H7 (cell line): ENCODE measurements at regions not wholly inside any gene's neighbourhood (a gene's known extent, or its start where the extent isn't known, plus 50 kb on each side); places are given as distances from the start of the nearest gene placed in this dataset.
A peak's percentile ranks its signal among the peaks of the same experiment; 100 is the strongest.

Experiments used
- DNase-seq: peaks from one replicate; pipeline ENCODE4 v3.0.0; 2012
- H3K27me3 ChIP-seq: 2 replicates; pipeline ENCODE4 v1.6.0; 2011; ENCODE audit warnings: mild to moderate bottlenecking, low read length; ENCODE audit not compliant: control insufficient read depth, insufficient read depth
- H3K36me3 ChIP-seq: replicated peaks from 2 replicates; pipeline ENCODE4 v1.5.1; 2011; ENCODE audit warnings: low read length; ENCODE audit not compliant: control insufficient read depth, insufficient read depth
- H3K4me3 ChIP-seq: 2 replicates; pipeline ENCODE4 v1.5.1; 2011; ENCODE audit warnings: low read depth, mild to moderate bottlenecking, control low read depth, low read length, moderate library complexity; ENCODE audit not compliant: insufficient read depth

DNA sequence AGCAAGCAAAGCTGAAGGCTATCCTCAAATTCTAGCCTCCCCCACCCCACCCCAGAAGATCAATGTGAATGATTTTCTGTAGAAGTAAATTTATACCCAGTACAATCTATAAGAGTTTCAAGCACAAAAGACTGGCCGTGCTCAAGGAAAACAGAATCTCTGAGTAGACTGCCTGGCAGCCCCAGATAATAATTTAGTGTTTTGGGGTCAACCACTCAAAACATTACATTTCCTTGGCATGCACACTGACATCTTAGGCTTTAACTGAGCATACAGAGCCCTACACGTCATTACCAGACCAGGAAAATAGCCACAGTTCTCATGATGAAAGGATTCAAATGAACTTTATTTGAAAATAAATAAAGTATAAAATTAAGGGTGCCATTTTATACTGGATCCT lies 376.5 kb downstream of the TBL1XR1 start:
- Histone ChIP-seq H3K4me3 (no peak overlapping the region), H3K27me3 (no peaks in the 10 kb centered on the region), H3K36me3 (no peaks in the 10 kb centered on the region)
- no peak for DNase-seq

- H3K4me3 ChIP-seq: no peak overlapping the region
- DNase-seq: no peak
- H3K27me3 ChIP-seq: no peaks in the 10 kb centered on the region
- no peaks in the 10 kb centered on the region for H3K36me3 ChIP-seq
Observed at GRCh38 chr3:176816937-176817336, 380.3 kb downstream of the TBL1XR1 start.

DNA sequence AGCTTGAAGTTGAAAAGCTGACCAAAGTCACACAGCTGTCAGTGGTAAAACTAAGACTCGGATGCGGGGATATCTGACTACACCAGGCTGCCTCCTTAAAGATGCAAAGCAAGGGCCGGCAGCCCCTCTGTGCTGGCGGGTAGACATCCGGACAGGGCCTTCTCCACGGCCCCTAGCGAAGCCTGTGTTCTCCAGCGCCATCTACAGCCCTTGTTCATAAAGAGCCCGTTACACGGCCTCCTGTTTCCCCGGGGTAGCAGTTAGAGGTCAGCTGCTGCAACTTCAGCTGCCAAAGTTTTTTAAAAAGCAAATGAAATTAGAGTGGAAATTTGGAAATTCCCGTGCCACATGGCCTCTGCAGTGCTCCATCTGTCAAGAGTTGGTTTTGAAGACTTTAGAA lies 383.0 kb downstream of the TBL1XR1 start:
- no peak overlapping the region for H3K4me3 ChIP-seq
- DNase-seq: peak; percentile 80
- no peaks in the 10 kb centered on the region for H3K27me3 ChIP-seq
- no peaks in the 10 kb centered on the region for H3K36me3 ChIP-seq

GRCh38 chr3:176807938-176808337 lies 389.3 kb downstream of the TBL1XR1 start:
- H3K36me3 ChIP-seq: no peaks in the 10 kb centered on the region
- no peaks in the 10 kb centered on the region for H3K27me3 ChIP-seq
- DNase-seq: no peak
- no peak overlapping the region for H3K4me3 ChIP-seq

DNA sequence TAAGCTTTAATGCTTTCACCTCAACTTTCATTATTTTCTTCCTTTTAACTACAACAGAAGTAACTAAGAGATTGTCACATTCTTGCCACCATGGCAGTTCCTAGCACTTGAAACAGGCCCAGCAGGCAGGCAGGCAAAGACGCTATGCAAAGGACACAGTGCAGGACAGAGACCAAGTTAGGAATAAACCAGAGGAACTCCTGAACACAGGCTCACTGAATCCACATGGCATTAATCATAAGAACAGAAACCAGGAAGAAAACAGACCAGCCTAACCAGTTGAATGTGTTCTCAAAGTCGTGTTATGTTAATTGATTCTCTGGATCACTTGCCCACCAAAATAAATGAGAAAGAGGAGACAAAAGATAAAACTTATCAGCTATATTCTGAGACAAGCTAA lies 397.6 kb downstream of the TBL1XR1 start:
- Histone ChIP-seq H3K4me3 (no peak overlapping the region), H3K36me3 (no peaks in the 10 kb centered on the region), H3K27me3 (no peaks in the 10 kb centered on the region)
- DNase-seq: no peak

- no peak for DNase-seq
- H3K27me3 ChIP-seq: no peaks in the 10 kb centered on the region
- no peak overlapping the region for H3K4me3 ChIP-seq
- H3K36me3 ChIP-seq: no peaks in the 10 kb centered on the region
Observed at GRCh38 chr3:176798680-176799079, 398.6 kb downstream of the TBL1XR1 start.

- H3K36me3 ChIP-seq: no peaks in the 10 kb centered on the region
- DNase-seq: no peak
- no peak overlapping the region for H3K4me3 ChIP-seq
- H3K27me3 ChIP-seq: no peaks in the 10 kb centered on the region
Observed at GRCh38 chr3:176796371-176796770, 400.9 kb downstream of the TBL1XR1 start.

- Histone ChIP-seq H3K4me3 (no peak overlapping the region), H3K36me3 (no peaks in the 10 kb centered on the region), H3K27me3 (no peaks in the 10 kb centered on the region)
- no peak for DNase-seq
Observed at GRCh38 chr3:176795891-176796290, 401.4 kb downstream of the TBL1XR1 start.

DNA sequence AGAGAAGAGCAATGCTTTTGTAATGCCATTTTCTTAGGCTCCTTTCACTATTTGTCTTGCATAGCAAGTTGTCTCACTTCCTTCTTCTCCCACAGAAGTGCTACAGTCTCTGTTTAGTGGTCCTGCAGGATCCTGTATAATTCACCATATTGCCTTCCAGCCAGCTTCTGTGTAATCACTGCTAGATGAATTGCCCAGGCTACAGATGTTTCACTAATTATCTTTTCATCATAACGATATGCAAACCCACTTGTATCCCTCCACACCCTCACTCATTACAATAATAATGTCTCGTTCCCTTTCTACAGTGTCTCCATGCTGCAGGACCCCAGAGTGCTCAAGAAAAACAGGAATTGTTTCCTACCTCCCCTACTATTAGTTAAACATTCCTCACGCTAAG lies 402.9 kb downstream of the TBL1XR1 start:
- DNase-seq: no peak
- H3K4me3 ChIP-seq: no peak overlapping the region
- H3K27me3 ChIP-seq: no peaks in the 10 kb centered on the region
- H3K36me3 ChIP-seq: no peaks in the 10 kb centered on the region

GRCh38 chr3:176789947-176790346 lies 407.3 kb downstream of the TBL1XR1 start:
- Histone ChIP-seq H3K27me3 (no peaks in the 10 kb centered on the region), H3K36me3 (no peaks in the 10 kb centered on the region), H3K4me3 (no peak overlapping the region)
- no peak for DNase-seq

GRCh38 chr3:176789281-176789705 lies 408.0 kb downstream of the TBL1XR1 start:
- H3K27me3 ChIP-seq: no peaks in the 10 kb centered on the region
- no peaks in the 10 kb centered on the region for H3K36me3 ChIP-seq
- DNase-seq: no peak
- no peak overlapping the region for H3K4me3 ChIP-seq

GRCh38 chr3:176787506-176787905 lies 409.8 kb downstream of the TBL1XR1 start:
- Histone ChIP-seq H3K4me3 (no peak overlapping the region), H3K27me3 (no peaks in the 10 kb centered on the region), H3K36me3 (no peaks in the 10 kb centered on the region)
- no peak for DNase-seq

DNA sequence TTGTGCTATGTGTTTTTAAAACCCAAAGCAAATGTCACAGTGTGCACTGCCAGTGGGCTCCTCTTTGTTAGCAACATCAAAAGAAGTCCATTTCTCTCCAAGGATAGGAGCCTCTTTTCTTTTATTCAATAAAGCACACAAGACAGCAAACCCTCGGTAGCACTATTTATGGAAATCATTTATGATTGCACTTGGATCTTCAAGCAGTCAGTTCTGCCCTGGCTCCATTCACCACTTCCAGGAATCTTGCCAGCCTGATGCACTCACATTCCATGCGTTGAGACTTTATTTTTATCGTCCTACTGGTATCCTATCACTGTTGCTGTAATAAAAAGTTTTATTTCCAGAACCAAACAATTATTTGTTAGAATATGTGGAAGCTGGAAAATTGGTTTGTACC lies 412.1 kb downstream of the TBL1XR1 start:
- H3K36me3 ChIP-seq: no peaks in the 10 kb centered on the region
- no peaks in the 10 kb centered on the region for H3K27me3 ChIP-seq
- no peak overlapping the region for H3K4me3 ChIP-seq
- DNase-seq: no peak

DNA sequence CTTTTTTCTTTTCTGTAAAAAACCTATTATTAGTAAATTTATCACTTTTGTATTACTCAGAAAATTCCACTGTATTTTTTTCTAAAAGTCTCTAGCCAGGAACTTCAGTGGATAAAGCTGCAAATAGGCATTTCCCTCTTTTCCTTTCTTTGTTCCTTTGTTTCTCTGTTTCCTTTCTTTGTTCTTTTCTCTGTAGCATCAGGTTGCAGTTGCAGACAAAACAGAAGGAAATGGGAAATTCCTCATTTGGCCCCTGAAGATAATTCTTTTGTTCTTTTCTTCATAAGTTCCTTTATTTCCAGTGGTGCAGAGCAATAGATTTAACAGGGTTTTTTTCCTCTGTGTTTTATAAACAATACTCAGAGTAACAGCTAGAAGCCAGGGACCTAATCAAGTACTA lies 416.5 kb downstream of the TBL1XR1 start:
- Histone ChIP-seq H3K27me3 (no peaks in the 10 kb centered on the region), H3K4me3 (no peak overlapping the region), H3K36me3 (no peaks in the 10 kb centered on the region)
- DNase-seq: peak; percentile 8

DNA sequence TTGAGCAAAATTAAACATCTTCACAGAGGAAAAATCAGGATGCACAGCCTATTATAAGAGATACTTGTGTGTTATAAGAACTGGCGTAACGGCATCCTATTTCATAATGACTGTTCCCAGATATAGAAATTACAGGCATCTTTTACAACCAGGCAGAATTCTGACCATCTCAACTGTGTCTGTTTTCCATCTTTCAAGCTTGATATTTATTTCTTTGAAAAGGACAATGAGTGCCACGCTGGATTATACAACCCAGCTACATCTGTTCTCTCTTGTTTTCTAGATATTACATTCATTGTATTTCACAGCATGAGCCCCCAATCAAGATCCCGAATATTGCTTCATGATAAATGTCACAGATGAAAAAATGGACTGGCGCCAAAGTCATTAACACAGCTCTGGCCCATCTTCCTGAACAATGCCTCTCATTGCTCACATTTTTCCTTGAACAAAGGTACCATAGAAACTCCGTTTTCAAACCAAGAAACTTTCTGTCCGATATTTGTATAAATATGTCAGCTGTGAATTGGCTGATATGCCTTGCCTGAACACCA lies 420.6 kb downstream of the TBL1XR1 start:
- DNase-seq: no peak
- H3K4me3 ChIP-seq: no peak overlapping the region
- H3K27me3 ChIP-seq: no peaks in the 10 kb centered on the region
- H3K36me3 ChIP-seq: no peaks in the 10 kb centered on the region

DNA sequence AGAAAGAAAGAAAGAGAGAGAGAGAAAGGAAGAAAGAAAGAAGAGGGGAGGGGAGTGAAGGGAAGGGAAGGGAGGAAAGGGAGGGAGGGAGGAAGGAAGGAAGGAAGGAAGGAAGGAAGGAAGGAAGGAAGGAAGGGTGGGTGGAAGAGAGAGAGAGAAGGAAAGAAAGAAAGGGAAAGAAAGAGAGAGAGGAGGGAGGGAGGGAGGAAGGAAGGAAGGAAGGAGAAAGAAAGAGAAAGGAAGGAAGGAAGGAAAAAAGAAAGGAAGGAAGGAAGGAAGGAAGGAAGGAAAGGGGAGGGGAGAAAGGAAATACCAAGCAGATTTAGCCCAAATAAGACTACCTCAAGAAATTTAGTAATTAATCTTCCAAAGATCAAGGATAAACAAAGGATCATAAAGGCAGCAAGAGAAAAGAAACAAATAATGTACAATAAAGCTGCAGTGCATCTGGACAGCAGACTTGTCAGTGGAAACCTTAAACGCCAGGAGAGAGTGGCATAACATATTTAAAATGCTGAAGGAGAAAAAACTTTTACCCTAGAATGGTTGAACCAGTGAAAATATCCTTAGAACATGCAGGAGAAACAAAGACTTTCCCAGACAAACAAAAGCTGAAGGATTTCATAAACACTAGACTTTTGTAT lies 427.6 kb downstream of the TBL1XR1 start:
- Histone ChIP-seq H3K4me3 (no peak overlapping the region), H3K27me3 (no peaks in the 10 kb centered on the region), H3K36me3 (no peaks in the 10 kb centered on the region)
- no peak for DNase-seq
